GM23248 (cell line): ENCODE measurements at regions not wholly inside any gene's neighbourhood (a gene's known extent, or its start where the extent isn't known, plus 50 kb on each side); places are given as distances from the start of the nearest gene placed in this dataset.

Experiments used
- EZH2 ChIP-seq: fragments of 200-600 bp; sonication (generic); IDR thresholded peaks from 2 replicates; pipeline ENCODE4 v1.6.1; 2018; ENCODE audit warnings: antibody characterized with exemption, mild to moderate bottlenecking; ENCODE audit not compliant: insufficient read depth, poor library complexity, severe bottlenecking
- EZH2phosphoT487 ChIP-seq: fragments of 200-600 bp; sonication (generic); IDR thresholded peaks from 2 replicates; pipeline ENCODE4 v1.6.1; 2018; ENCODE audit warnings: antibody characterized with exemption, moderate library complexity, mild to moderate bottlenecking, low read depth; ENCODE audit not compliant: insufficient read depth

- TF ChIP-seq EZH2 = no peak
- TF ChIP-seq EZH2phosphoT487 = no peak
Measured at GRCh38 chr6:6715465-6715864, 126.9 kb downstream of the LY86 start.
